ENCODE measurements at regions not wholly inside any gene's neighbourhood (a gene's known extent, or its start where the extent isn't known, plus 50 kb on each side); places are given as distances from the start of the nearest gene placed in this dataset.

DNA sequence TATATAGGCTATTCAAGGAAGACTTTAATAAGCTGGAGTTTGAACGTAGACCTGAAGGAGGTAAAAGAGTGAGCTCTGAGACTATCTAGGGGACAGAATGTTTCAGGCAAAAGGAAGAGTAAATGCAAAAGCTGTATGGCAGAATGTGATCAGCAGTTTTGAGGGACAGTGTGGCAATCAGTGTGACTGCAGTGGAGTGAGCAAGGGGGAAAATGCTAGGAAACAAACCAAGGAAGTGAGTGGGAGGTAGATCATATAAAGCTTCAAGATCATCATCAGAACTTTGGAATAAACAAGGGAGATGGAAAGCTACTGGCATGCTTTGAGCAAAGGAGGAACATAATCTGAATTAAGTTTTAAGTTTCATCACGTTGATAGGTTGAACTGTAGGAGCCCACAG lies 67.5 kb upstream of the BTG1 start:
- ChIA-PET POLR2A (interaction anchor here (1.1 kb wide), 1 partner anchor 12 kb away, joined by 3 read pairs; no protein-coding TSS in a partner anchor), CTCF (interaction anchor here (1.2 kb wide), 1 partner anchor 10 kb away, joined by 5 read pairs; no protein-coding TSS in a partner anchor)
- Mint-ChIP-seq H3K36me3 (ENCODE audit: insufficient read depth, unreplicated experiment) (peaks cover 6% of the 10 kb centered on the region), H3K9me3 (ENCODE audit: unreplicated experiment) (no peaks in the 10 kb centered on the region), H3K27ac (ENCODE audit: low read depth, unreplicated experiment) (no peak overlapping the region), H3K4me3 (ENCODE audit: unreplicated experiment) (no peak overlapping the region), H3K27me3 (ENCODE audit: insufficient read depth, unreplicated experiment) (no peaks in the 10 kb centered on the region), H3K4me1 (ENCODE audit: insufficient read depth, unreplicated experiment) (peaks cover 5% of the 10 kb centered on the region)
- TF ChIP-seq, protein P1, sequence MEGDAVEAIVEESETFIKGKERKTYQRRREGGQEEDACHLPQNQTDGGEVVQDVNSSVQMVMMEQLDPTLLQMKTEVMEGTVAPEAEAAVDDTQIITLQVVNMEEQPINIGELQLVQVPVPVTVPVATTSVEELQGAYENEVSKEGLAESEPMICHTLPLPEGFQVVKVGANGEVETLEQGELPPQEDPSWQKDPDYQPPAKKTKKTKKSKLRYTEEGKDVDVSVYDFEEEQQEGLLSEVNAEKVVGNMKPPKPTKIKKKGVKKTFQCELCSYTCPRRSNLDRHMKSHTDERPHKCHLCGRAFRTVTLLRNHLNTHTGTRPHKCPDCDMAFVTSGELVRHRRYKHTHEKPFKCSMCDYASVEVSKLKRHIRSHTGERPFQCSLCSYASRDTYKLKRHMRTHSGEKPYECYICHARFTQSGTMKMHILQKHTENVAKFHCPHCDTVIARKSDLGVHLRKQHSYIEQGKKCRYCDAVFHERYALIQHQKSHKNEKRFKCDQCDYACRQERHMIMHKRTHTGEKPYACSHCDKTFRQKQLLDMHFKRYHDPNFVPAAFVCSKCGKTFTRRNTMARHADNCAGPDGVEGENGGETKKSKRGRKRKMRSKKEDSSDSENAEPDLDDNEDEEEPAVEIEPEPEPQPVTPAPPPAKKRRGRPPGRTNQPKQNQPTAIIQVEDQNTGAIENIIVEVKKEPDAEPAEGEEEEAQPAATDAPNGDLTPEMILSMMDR (IDR thresholded peaks at IDR 0.05; ENCODE audit: unreplicated experiment), result no peak
- no TSS peak for BruUV-seq (replicated peaks)
- intact Hi-C loops (cut with micrococcal nuclease), result no loop called here
- DNase-seq (ENCODE audit: unreplicated experiment), result no peak

DNA sequence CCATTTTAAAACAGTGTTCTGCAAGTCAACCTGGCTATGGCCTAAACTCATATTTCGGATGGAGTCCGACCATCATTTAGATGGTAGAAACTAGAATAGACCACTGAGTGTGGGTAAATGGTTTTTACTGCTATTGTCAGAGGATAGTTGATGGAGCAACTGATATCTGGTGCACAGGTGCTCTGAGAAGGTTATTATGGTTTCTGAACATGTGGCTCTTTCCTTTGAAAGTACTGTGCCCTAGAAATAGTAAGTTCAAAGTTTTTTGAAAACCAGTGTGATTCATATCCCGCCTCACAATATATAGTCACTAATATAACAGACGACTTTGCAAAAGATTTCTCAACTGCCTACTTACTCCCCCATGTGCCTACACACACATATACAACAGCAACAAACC lies 64.4 kb upstream of the BTG1 start:
- intact Hi-C loops (cut with micrococcal nuclease), result no loop called here
- no peak overlapping the region for H3K4me3 Mint-ChIP-seq (ENCODE audit: unreplicated experiment)
- no peaks in the 10 kb centered on the region for H3K36me3 Mint-ChIP-seq (ENCODE audit: insufficient read depth, unreplicated experiment)
- ChIA-PET CTCF (no interaction called here), POLR2A (no interaction called here)
- H3K27me3 Mint-ChIP-seq (ENCODE audit: insufficient read depth, unreplicated experiment), result no peaks in the 10 kb centered on the region
- DNase-seq (ENCODE audit: unreplicated experiment), result no peak
- H3K27ac Mint-ChIP-seq (ENCODE audit: low read depth, unreplicated experiment), result no peak overlapping the region
- TF ChIP-seq, protein P1 (IDR thresholded peaks at IDR 0.05; ENCODE audit: unreplicated experiment), result no peak
- H3K9me3 Mint-ChIP-seq (ENCODE audit: unreplicated experiment), result no peaks in the 10 kb centered on the region
- H3K4me1 Mint-ChIP-seq (ENCODE audit: insufficient read depth, unreplicated experiment), result peaks cover 13% of the 10 kb centered on the region
- BruUV-seq (replicated peaks), result no TSS peak

DNA sequence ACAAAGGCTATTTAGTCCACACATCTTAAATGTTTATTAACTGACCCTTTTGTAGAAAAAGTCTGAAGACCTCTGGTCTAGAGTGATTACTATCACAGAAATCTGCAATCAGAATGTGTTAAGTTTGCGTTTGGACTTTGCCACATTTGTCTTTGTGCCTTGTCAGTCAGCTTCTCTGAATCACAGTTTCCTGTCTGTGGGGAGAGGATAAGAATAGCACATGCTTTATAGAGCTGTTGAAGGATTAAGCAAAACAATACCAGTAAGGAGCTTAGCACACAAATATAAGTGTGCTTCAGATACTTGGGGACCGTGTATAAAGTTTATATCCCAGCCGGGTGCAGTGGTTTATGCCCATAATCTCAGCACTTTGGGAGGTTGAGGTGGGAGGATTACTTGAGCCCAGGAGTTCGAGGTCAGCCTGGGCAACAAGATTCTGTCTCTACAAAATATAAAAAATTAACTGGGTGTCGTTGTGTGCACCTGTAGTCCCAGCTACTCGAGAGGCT lies 63.0 kb upstream of the BTG1 start:
- H3K27ac Mint-ChIP-seq (ENCODE audit: low read depth, unreplicated experiment), result peak overlapping the region; percentile 69
- BruUV-seq (replicated peaks), result no TSS peak
- TF ChIP-seq, protein P1 (IDR thresholded peaks at IDR 0.05; ENCODE audit: unreplicated experiment), result no peak
- DNase-seq (ENCODE audit: unreplicated experiment), result peak; percentile 81
- H3K27me3 Mint-ChIP-seq (ENCODE audit: insufficient read depth, unreplicated experiment), result no peaks in the 10 kb centered on the region
- H3K9me3 Mint-ChIP-seq (ENCODE audit: unreplicated experiment), result no peaks in the 10 kb centered on the region
- ChIA-PET POLR2A (interaction anchor here (0.7 kb wide), 1 partner anchor 13 kb away, joined by 3 read pairs; no protein-coding TSS in a partner anchor), CTCF (interaction anchor here (0.6 kb wide), 2 partner anchors 11 to 65 kb away, joined by 3 read pairs; no protein-coding TSS in a partner anchor)
- peaks cover 13% of the 10 kb centered on the region for H3K4me1 Mint-ChIP-seq (ENCODE audit: insufficient read depth, unreplicated experiment)
- H3K36me3 Mint-ChIP-seq (ENCODE audit: insufficient read depth, unreplicated experiment), result no peaks in the 10 kb centered on the region
- intact Hi-C loops (cut with micrococcal nuclease), result no loop called here
- H3K4me3 Mint-ChIP-seq (ENCODE audit: unreplicated experiment), result no peak overlapping the region

DNA sequence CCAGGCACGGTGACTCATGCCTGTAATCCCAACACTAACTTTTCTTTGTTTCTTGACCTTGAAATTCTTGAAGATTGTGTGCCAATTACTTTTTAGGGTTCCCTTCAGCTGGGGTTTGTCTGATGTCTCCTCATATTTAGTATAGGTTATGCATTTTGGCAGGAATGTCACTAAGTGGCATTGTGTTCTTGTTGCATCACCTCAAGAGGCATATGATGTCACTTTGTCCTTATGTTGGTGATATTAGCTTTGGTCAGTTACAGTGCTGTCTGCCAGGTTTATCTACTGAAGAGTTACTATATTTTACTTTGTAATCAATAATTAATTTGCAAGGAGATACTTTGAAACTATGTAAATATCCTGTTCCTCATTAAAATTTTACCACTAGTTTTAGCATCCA lies 61.0 kb upstream of the BTG1 start:
- intact Hi-C loops (cut with micrococcal nuclease), result no loop called here
- DNase-seq (ENCODE audit: unreplicated experiment), result no peak
- H3K4me3 Mint-ChIP-seq (ENCODE audit: unreplicated experiment), result no peak overlapping the region
- TF ChIP-seq, protein P1 (IDR thresholded peaks at IDR 0.05; ENCODE audit: unreplicated experiment), result no peak
- POLR2A ChIA-PET, result no interaction called here
- H3K27me3 Mint-ChIP-seq (ENCODE audit: insufficient read depth, unreplicated experiment), result no peaks in the 10 kb centered on the region
- no peak overlapping the region for H3K27ac Mint-ChIP-seq (ENCODE audit: low read depth, unreplicated experiment)
- no TSS peak for BruUV-seq (replicated peaks)
- H3K36me3 Mint-ChIP-seq (ENCODE audit: insufficient read depth, unreplicated experiment), result no peaks in the 10 kb centered on the region
- H3K9me3 Mint-ChIP-seq (ENCODE audit: unreplicated experiment), result no peaks in the 10 kb centered on the region
- H3K4me1 Mint-ChIP-seq (ENCODE audit: insufficient read depth, unreplicated experiment), result peaks cover 13% of the 10 kb centered on the region
- CTCF ChIA-PET, result interaction anchor here (0.5 kb wide), 1 partner anchor 373 kb away, joined by 4 read pairs; no protein-coding TSS in a partner anchor

All from MCF 10A (cell line).